ENCODE measurements at regions not wholly inside any gene's neighbourhood (a gene's known extent, or its start where the extent isn't known, plus 50 kb on each side); places are given as distances from the start of the nearest gene placed in this dataset.
"Not testable (repeated sequence)": the region's sequence is repeated elsewhere in the genome, so short reads cannot be mapped to it uniquely, and the experiment has no call there.

GRCh38 chr5:36782612-36783011 is 94.0 kb upstream of the NIPBL start:
- DNase-seq (ENCODE audit: low read depth): not testable (repeated sequence)

DNA sequence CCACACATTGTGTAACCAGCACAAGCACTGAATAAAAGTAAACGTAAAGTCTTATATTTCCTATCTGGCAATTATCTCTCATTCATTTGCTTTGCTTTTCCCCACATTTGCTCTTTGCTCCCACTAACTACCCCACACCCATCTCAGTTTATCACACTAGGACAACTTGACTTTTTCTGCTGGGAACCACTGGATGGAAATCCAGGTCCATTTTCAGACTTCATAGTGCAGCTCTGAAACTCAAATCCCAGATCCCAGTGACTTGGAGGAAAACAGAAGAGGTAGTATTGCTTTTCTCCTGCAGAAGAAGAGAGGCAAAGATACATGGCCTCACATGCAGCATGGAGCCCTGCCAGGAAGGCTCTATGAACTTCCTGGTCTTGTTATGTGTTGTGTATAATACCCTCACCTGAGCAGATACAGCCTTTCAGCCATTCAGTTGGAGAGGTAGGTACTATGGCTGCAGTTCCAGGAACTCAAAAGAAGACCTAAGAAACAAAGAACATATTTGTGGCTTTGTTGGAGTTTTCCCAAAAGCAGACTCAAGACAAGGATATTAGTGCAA is 90.0 kb upstream of the NIPBL start:
- no peak for DNase-seq (ENCODE audit: low read depth)

- DNase-seq (ENCODE audit: low read depth): no peak
Observed at GRCh38 chr5:36787365-36788093, 89.0 kb upstream of the NIPBL start.

DNA sequence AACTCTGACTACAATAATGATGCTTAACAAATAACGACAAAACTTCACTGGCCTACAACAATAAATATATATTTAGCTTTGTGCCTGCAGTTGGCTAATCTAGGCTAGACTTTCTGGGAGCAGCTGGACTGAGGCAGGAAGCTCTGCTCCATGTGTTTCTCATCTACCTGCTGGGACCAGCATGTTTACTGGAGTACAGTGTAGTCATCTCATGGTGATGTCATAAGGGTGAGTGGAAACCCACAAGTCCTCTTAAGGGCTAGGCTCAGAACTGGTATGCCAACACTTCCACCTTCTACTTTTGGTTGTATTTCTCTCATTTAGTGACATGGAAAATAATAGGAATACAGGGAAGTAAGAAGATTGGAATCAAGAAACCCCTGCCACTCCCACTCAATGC is 85.7 kb upstream of the NIPBL start:
- DNase-seq (ENCODE audit: low read depth): no peak

GRCh38 chr5:36792560-36793180 is 83.9 kb upstream of the NIPBL start:
- no peak for DNase-seq (ENCODE audit: low read depth)

- no peak for DNase-seq (ENCODE audit: low read depth)
Observed at GRCh38 chr5:36795366-36795765, 81.2 kb upstream of the NIPBL start.

GRCh38 chr5:36796155-36796554 is 80.4 kb upstream of the NIPBL start:
- no peak for DNase-seq (ENCODE audit: low read depth)

DNA sequence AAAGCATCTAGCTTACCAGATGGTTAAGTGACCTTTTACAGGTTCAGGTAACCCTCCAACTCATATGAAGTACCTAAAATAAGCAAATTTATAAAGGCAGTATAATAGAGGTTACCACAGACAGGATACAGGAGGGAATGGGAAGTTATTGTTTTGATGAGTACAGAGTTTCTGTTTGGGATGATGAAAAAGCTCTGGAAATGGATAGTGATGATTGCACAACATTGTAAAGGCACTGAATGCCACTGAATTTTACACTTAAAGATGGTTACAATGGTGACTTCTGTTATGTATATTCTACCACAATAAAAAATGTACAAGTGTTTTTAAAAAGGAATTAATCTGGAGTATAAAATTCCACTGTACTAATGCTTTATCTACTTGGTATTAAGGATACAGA is 75.0 kb upstream of the NIPBL start:
- no peak for DNase-seq (ENCODE audit: low read depth)

DNA sequence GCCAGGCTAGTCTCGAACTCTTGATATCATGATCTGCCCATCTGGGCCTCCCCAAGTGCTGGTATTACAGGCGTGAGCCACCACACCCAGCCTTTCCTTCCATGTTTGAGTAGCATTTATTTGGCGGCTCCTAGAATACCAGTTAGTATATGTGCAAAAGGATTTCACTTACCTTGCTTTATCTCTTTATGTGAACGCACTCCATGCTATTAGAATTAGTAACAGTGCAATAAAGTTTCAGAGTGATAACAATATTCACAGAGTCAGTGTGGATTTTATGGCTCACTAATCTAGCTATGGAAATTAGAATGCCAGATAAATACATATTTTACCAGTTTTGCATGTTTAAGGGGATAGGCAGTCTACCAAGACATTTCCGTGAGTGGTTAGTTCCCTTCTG is 74.4 kb upstream of the NIPBL start:
- DNase-seq (ENCODE audit: low read depth): no peak

DNA sequence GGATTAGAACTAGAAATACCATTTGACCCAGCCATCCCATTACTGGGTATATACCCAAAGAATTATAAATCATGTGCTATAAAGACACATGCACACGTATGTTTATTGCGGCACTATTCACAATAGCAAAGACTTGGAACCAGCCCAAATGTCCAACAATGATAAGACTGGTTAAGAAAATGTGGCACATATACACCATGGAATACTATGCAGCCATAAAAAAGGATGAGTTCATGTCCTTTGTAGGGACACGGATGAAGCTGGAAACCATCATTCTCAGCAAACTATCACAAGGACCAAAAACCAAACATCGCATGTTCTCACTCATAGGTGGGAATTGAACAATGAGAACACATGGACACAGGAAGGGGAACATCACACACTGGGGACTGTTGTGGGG is 63.3 kb upstream of the NIPBL start:
- not testable (repeated sequence) for DNase-seq (ENCODE audit: low read depth)

DNA sequence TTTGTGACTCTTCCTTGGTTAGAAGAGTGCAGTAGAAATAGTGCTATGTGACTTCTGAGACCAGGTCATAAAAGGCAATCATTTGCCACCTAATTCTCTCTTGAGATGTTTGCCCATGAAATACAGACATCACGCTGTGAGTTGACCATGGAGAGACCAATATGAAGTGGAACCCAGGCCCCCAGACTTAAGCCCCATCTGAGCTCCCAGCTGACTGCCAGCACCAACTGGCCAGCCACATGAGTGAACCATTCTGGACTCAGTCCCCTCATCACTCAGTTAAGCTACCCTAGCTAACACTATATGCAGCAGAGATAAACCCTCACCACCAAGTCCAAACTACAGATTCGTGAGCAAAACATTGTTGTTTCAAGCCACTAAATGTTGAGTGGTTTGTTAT is 60.7 kb upstream of the NIPBL start:
- DNase-seq (ENCODE audit: low read depth): no peak

DNA sequence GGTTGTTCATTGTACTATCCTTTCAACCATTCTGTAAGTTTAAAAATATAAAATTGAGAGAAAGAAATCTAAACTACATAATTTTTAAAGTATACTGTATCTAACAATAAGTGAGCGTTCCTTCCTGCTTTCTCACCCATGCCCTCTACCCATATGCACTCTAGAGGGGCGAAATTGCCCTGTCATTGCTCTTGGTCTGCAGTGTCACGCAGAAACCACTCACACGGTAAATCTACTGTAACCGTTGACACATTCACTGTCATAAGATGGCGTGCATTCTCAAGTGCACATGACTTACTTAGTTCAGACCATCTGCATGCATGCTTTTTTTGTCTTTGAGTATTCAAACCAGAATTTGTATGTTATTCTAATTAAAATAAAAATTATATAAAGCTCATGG is 55.7 kb upstream of the NIPBL start:
- DNase-seq (ENCODE audit: low read depth): no peak

DNA sequence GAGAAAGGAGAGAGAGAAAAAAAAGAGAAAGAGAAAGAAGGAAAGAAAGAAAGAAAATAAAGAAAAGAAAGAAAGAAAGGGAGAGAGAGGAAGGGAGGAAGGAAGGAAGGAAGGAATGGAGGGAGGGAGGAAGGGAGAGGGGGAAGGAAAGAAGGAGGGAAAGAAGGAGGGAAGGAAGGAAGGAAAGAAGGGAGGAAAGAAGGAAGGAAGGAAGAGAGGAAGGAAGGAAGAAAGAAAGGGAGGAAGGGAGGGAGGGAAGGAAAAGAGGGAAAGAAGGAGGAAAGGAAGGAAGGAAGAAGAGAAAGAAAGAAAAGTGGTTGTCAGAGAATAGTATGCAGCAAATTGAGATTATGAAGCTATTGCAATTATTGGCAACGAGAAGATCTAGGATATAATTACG is 49.9 kb upstream of the NIPBL start:
- no peak for DNase-seq (ENCODE audit: low read depth)

Data from activated gamma-delta T cell treated with anti-CD3 and anti-CD28 coated beads, Interleukin-2, amount 50 U/mL, for 16 hours (primary cell).